Astrocyte (in vitro differentiated cells and primary cell): ENCODE measurements at regions not wholly inside any gene's neighbourhood (a gene's known extent, or its start where the extent isn't known, plus 50 kb on each side); places are given as distances from the start of the nearest gene placed in this dataset.

Experiments
- CTCF ChIP-seq: IDR thresholded peaks from 2 replicates; pipeline ENCODE4 v1.5.1; 2011; ENCODE audit warnings: low read depth, mild to moderate bottlenecking, inconsistent platforms, low read length, moderate library complexity; ENCODE audit not compliant: insufficient read depth
- EZH2 ChIP-seq: IDR thresholded peaks from 2 replicates; pipeline ENCODE4 v1.6.1; 2012; ENCODE audit warnings: mild to moderate bottlenecking, low read length, inconsistent platforms; ENCODE audit not compliant: insufficient read depth

- no peak for TF ChIP-seq CTCF
- TF ChIP-seq EZH2 = no peak
Measured at GRCh38 chr2:128643221-128644065, 324.8 kb upstream of the HS6ST1 start.
